SK-N-SH treated with all-trans-retinoic acid at 6 μM for 48 hours (cell line): ENCODE measurements at regions not wholly inside any gene's neighbourhood (a gene's known extent, or its start where the extent isn't known, plus 50 kb on each side); places are given as distances from the start of the nearest gene placed in this dataset.
A peak's percentile ranks its signal among the peaks of the same experiment; 100 is the strongest.

Experiments
- ATAC-seq: fragments of 200-7000 bp; cut with Tn5 transposase; 3 replicates; pipeline ENCODE4 v1.9.1; 2020; ENCODE audit warnings: mild to moderate bottlenecking, moderate library complexity
- ARNTL ChIP-seq: fragments of 450-650 bp; formaldehyde crosslinking; IDR thresholded peaks from 2 replicates; pipeline ENCODE4 v1.5.0; 2020; ENCODE audit warnings: low read depth, mild to moderate bottlenecking, moderate library complexity, borderline replicate concordance
- BACH2 ChIP-seq: fragments of 250-450 bp; sonication (Bioruptor Pico); IDR thresholded peaks from 2 replicates; pipeline ENCODE4 v1.9.0; 2021; ENCODE audit warnings: mild to moderate bottlenecking, borderline replicate concordance
- CREB5 ChIP-seq: fragments of 250-450 bp; sonication (Bioruptor Pico); IDR thresholded peaks from 2 replicates; pipeline ENCODE4 v1.5.1; 2020; ENCODE audit warnings: low read depth, mild to moderate bottlenecking, moderate library complexity
- CSDC2 ChIP-seq: fragments of 250-450 bp; sonication (Bioruptor Pico); IDR thresholded peaks from 2 replicates; pipeline ENCODE4 v1.5.0; 2020; ENCODE audit warnings: mild to moderate bottlenecking, moderate library complexity
- CSRNP3 ChIP-seq: fragments of 250-450 bp; sonication (Bioruptor Pico); IDR thresholded peaks from 2 replicates; pipeline ENCODE4 v1.5.1; 2021; ENCODE audit warnings: mild to moderate bottlenecking, moderate library complexity
- GLIS3 ChIP-seq: fragments of 250-450 bp; sonication (Bioruptor Pico); IDR thresholded peaks from 2 replicates; pipeline ENCODE4 v1.5.0; 2020; ENCODE audit warnings: mild to moderate bottlenecking, moderate library complexity
- ISL1 ChIP-seq: fragments of 250-450 bp; sonication (Bioruptor Pico); IDR thresholded peaks from 2 replicates; pipeline ENCODE4 v2.1.2; 2022; ENCODE audit warnings: mild to moderate bottlenecking, moderate library complexity
- OSR1 ChIP-seq: fragments of 250-450 bp; sonication (Bioruptor Pico); IDR thresholded peaks from 2 replicates; pipeline ENCODE4 v1.8.0; 2022; ENCODE audit warnings: moderate library complexity, mild to moderate bottlenecking, inconsistent platforms
- PATZ1 ChIP-seq: fragments of 250-450 bp; sonication (Bioruptor Pico); IDR thresholded peaks from 2 replicates; pipeline ENCODE4 v1.8.0; 2020; ENCODE audit warnings: mild to moderate bottlenecking, moderate library complexity, borderline replicate concordance
- POU6F1 ChIP-seq: fragments of 250-450 bp; sonication (Bioruptor Pico); IDR thresholded peaks from 2 replicates; pipeline ENCODE4 v1.8.0; 2021; ENCODE audit warnings: low read depth, mild to moderate bottlenecking, moderate library complexity, borderline replicate concordance
- PPARA ChIP-seq: fragments of 250-450 bp; sonication (Bioruptor Pico); IDR thresholded peaks from 2 replicates; pipeline ENCODE4 v1.5.0; 2020; ENCODE audit warnings: mild to moderate bottlenecking, borderline replicate concordance
- RARB ChIP-seq: fragments of 250-450 bp; sonication (Bioruptor Pico); IDR thresholded peaks from 2 replicates; pipeline ENCODE4 v1.8.0; 2021; ENCODE audit warnings: mild to moderate bottlenecking, moderate library complexity
- SNAI2 ChIP-seq: fragments of 250-450 bp; sonication (Bioruptor Pico); IDR thresholded peaks from 2 replicates; pipeline ENCODE4 v1.5.0; 2020; ENCODE audit warnings: mild to moderate bottlenecking, moderate library complexity
- TSHZ2 ChIP-seq: fragments of 250-450 bp; sonication (Bioruptor Pico); IDR thresholded peaks from 2 replicates; pipeline ENCODE4 v1.5.0; 2020; ENCODE audit warnings: mild to moderate bottlenecking, moderate library complexity
- ZC3H10 ChIP-seq: fragments of 250-450 bp; sonication (Bioruptor Pico); IDR thresholded peaks from 2 replicates; pipeline ENCODE4 v1.5.1; 2021; ENCODE audit warnings: mild to moderate bottlenecking, moderate library complexity
- ZFP30 ChIP-seq: fragments of 450-650 bp; formaldehyde crosslinking; IDR thresholded peaks from 2 replicates; pipeline ENCODE4 v1.5.0; 2022; ENCODE audit warnings: mild to moderate bottlenecking, moderate library complexity
- ZNF565 ChIP-seq: fragments of 450-650 bp; formaldehyde crosslinking; conservative IDR thresholded peaks from 2 replicates; pipeline ENCODE4 v1.5.0; 2020; ENCODE audit warnings: low read depth, mild to moderate bottlenecking, moderate library complexity
- ZNF70 ChIP-seq: fragments of 450-650 bp; formaldehyde crosslinking; IDR thresholded peaks from 2 replicates; pipeline ENCODE4 v1.5.0; 2020; ENCODE audit warnings: mild to moderate bottlenecking, moderate library complexity
- ZNF8 ChIP-seq: fragments of 450-650 bp; formaldehyde crosslinking; IDR thresholded peaks from 2 replicates; pipeline ENCODE4 v1.5.0; 2020; ENCODE audit warnings: mild to moderate bottlenecking, moderate library complexity

- peak; percentile 29; the same call in 1 of the 2 replicates for TF ChIP-seq ISL1 (CRISPR knock-in tag)
- TF ChIP-seq ARNTL (CRISPR knock-in tag) = no peak
- peak; percentile 87 for ATAC-seq
These were observed 59.6 kb upstream of the SPATA31C2 start for GRCh38 chr9:88197781-88198340.

- TF ChIP-seq ZNF8 (CRISPR knock-in tag) (no peak), ZFP30 (CRISPR knock-in tag) (no peak), POU6F1 (CRISPR knock-in tag) (no peak), ZNF70 (CRISPR knock-in tag) (no peak), GLIS3 (no peak), ISL1 (CRISPR knock-in tag) (no peak), CREB5 (CRISPR knock-in tag) (no peak), ARNTL (CRISPR knock-in tag) (no peak), ZNF565 (CRISPR knock-in tag) (no peak), SNAI2 (no peak), CSDC2 (CRISPR knock-in tag) (no peak), RARB (CRISPR knock-in tag) (no peak), ZC3H10 (CRISPR knock-in tag) (no peak), PATZ1 (CRISPR knock-in tag) (no peak), PPARA (CRISPR knock-in tag) (no peak), TSHZ2 (no peak), OSR1 (no peak)
- no peak for ATAC-seq
These were observed 58.7 kb upstream of the SPATA31C2 start for GRCh38 chr9:88197016-88197415.

- no peak for ATAC-seq
These were observed 58.0 kb upstream of the SPATA31C2 start for GRCh38 chr9:88196142-88196790.

More at GRCh38 chr9:88196142-88196790, 58.0 kb upstream of the SPATA31C2 start:
- no peak for TF ChIP-seq ZNF70 (CRISPR knock-in tag)
- no peak for TF ChIP-seq CREB5 (CRISPR knock-in tag)
- no peak for TF ChIP-seq ZFP30 (CRISPR knock-in tag)
- no peak for TF ChIP-seq TSHZ2
- TF ChIP-seq CSRNP3 (CRISPR knock-in tag) = no peak
- no peak for TF ChIP-seq OSR1
- no peak for TF ChIP-seq ZNF565 (CRISPR knock-in tag)
- no peak for TF ChIP-seq ISL1 (CRISPR knock-in tag)
- no peak for TF ChIP-seq BACH2 (CRISPR knock-in tag)
